ENCODE measurements at regions not wholly inside any gene's neighbourhood (a gene's known extent, or its start where the extent isn't known, plus 50 kb on each side); places are given as distances from the start of the nearest gene placed in this dataset.

GRCh38 chr5:165134155-165134554, 1628.7 kb downstream of the MAT2B start:
- ATAC-seq: no peak
- intact Hi-C loops (cut with DNase I): no loop called here
- 67 to 75% methylated on average over 6 of the region's 6 CpGs for WGBS, 2 donors

DNA sequence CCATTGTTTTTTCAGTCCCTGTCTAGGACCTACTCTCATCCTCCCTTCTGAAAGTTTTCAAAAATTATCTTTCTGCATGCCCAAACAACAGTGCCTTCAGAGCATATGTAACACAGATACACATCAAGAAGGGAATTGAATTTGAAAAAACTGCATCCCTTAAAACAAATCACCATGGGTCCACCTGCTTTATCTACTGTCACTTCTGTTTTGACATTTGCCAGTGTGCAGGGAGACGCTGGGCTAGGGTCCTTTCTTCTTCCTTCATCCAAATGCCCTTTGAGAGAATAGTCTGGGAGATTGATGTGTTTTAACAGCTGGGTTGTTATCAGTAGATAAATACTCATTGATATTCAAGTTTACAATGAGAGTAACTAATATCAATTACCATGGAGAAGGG, 1630.1 kb downstream of the MAT2B start:
- intact Hi-C loops (cut with DNase I): no loop called here
- H3K27ac ChIP-seq: no peak overlapping the region
- no peaks in the 10 kb centered on the region for H3K9me3 ChIP-seq
- no peak overlapping the region for H3K4me3 ChIP-seq
- 17 to 19% methylated on average over 1 of the region's 1 CpG for WGBS, 2 donors
- DNase-seq (no peak), ATAC-seq (no peak)
- no peak for TF ChIP-seq POLR2A (IDR thresholded peaks at IDR 0.05)
- TF ChIP-seq, protein P1, sequence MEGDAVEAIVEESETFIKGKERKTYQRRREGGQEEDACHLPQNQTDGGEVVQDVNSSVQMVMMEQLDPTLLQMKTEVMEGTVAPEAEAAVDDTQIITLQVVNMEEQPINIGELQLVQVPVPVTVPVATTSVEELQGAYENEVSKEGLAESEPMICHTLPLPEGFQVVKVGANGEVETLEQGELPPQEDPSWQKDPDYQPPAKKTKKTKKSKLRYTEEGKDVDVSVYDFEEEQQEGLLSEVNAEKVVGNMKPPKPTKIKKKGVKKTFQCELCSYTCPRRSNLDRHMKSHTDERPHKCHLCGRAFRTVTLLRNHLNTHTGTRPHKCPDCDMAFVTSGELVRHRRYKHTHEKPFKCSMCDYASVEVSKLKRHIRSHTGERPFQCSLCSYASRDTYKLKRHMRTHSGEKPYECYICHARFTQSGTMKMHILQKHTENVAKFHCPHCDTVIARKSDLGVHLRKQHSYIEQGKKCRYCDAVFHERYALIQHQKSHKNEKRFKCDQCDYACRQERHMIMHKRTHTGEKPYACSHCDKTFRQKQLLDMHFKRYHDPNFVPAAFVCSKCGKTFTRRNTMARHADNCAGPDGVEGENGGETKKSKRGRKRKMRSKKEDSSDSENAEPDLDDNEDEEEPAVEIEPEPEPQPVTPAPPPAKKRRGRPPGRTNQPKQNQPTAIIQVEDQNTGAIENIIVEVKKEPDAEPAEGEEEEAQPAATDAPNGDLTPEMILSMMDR (IDR thresholded peaks at IDR 0.05): no peak
- H3K4me1 ChIP-seq: no peaks in the 10 kb centered on the region
- no peaks in the 10 kb centered on the region for H3K36me3 ChIP-seq (replicated peaks in 1 of 2; ENCODE audit: insufficient read depth in 1 of 2, low read depth in 2 of 2)
- H3K27me3 ChIP-seq: no peaks in the 10 kb centered on the region

More at GRCh38 chr5:165134155-165134554, 1628.7 kb downstream of the MAT2B start:
- no peak overlapping the region for H3K4me3 ChIP-seq
- H3K27ac ChIP-seq: no peak overlapping the region
- H3K27me3 ChIP-seq: no peaks in the 10 kb centered on the region
- H3K9me3 ChIP-seq: no peaks in the 10 kb centered on the region
- TF ChIP-seq, protein P1 (IDR thresholded peaks at IDR 0.05): no peak
- TF ChIP-seq POLR2A (IDR thresholded peaks at IDR 0.05): no peak
- H3K36me3 ChIP-seq (replicated peaks in 1 of 2; ENCODE audit: insufficient read depth in 1 of 2, low read depth in 2 of 2): no peaks in the 10 kb centered on the region
- DNase-seq: no peak
- H3K4me1 ChIP-seq: no peaks in the 10 kb centered on the region

- no peaks in the 10 kb centered on the region for H3K4me1 ChIP-seq
- DNase-seq: no peak
- H3K27me3 ChIP-seq: no peaks in the 10 kb centered on the region
- H3K36me3 ChIP-seq (replicated peaks in 1 of 2; ENCODE audit: insufficient read depth in 1 of 2, low read depth in 2 of 2): no peaks in the 10 kb centered on the region
- TF ChIP-seq POLR2A (IDR thresholded peaks at IDR 0.05): no peak
- TF ChIP-seq, protein P1 (IDR thresholded peaks at IDR 0.05): no peak
- 59 to 61% methylated on average over 2 of the region's 2 CpGs for WGBS, 2 donors
- no peak overlapping the region for H3K4me3 ChIP-seq
- intact Hi-C loops (cut with DNase I): no loop called here
- H3K27ac ChIP-seq: no peak overlapping the region
- H3K9me3 ChIP-seq: no peaks in the 10 kb centered on the region
- no peak for ATAC-seq
These were observed 1632.3 kb downstream of the MAT2B start for GRCh38 chr5:165137701-165138100.

DNA sequence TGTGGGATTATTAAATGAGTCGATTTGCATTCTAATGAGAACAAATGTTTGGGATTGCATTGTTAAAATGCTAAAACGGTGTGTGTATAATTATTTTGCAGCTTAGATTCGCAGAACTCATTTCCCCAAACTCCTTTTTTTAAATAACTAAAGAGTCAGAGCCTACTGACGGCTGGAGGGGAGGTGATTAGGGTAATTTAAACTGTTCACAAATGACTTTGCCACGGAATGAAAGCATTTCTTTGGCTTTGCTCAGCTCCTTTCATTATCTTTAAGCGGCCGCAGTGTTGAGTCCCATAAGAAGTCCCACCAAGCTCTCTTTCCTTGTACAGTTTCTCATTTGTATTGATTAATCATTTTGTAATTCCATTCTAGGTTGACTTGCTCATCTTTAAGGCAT, 1632.8 kb downstream of the MAT2B start:
- 50 to 52% methylated on average over 7 of the region's 7 CpGs for WGBS, 2 donors
- no peak for ATAC-seq
- no peaks in the 10 kb centered on the region for H3K4me1 ChIP-seq
- H3K4me3 ChIP-seq: no peak overlapping the region
- no peak for DNase-seq
- no peaks in the 10 kb centered on the region for H3K27me3 ChIP-seq
- H3K27ac ChIP-seq: no peak overlapping the region
- intact Hi-C loops (cut with DNase I): no loop called here
- TF ChIP-seq, protein P1 (IDR thresholded peaks at IDR 0.05): no peak
- TF ChIP-seq POLR2A (IDR thresholded peaks at IDR 0.05): no peak
- no peaks in the 10 kb centered on the region for H3K36me3 ChIP-seq (replicated peaks in 1 of 2; ENCODE audit: insufficient read depth in 1 of 2, low read depth in 2 of 2)
- H3K9me3 ChIP-seq: no peaks in the 10 kb centered on the region

DNA sequence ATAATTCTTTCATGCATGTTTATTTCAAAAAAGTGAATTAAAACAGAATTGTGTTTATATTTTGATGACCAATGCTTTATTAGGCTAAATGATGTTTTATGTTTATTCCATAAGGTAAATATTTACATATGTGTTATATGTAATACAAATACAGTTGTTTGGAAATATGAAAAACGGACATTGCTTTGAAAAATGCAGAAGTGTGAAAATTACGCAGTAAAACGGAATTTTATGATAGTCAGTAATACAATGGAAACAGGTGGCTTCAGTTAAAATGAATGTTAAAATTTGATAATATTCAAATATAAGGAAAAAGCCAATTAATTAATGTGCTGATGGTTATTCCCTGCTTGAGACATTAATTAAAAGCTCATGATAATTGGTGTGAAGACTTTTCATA, 1633.8 kb downstream of the MAT2B start:
- Histone ChIP-seq H3K36me3 (replicated peaks in 1 of 2; ENCODE audit: insufficient read depth in 1 of 2, low read depth in 2 of 2) (no peaks in the 10 kb centered on the region), H3K27me3 (no peaks in the 10 kb centered on the region), H3K9me3 (no peaks in the 10 kb centered on the region), H3K27ac (no peak overlapping the region), H3K4me3 (no peak overlapping the region), H3K4me1 (no peaks in the 10 kb centered on the region)
- DNase-seq: no peak
- intact Hi-C loops (cut with DNase I): no loop called here
- no peak for ATAC-seq
- 59 to 78% methylated on average over 3 of the region's 3 CpGs for WGBS, 2 donors
- TF ChIP-seq, protein P1 (IDR thresholded peaks at IDR 0.05): no peak
- TF ChIP-seq POLR2A (IDR thresholded peaks at IDR 0.05): no peak
